HG03060 (cell line): ENCODE measurements at regions not wholly inside any gene's neighbourhood (a gene's known extent, or its start where the extent isn't known, plus 50 kb on each side); places are given as distances from the start of the nearest gene placed in this dataset.
"Not testable (repeated sequence)": the region's sequence is repeated elsewhere in the genome, so short reads cannot be mapped to it uniquely, and the experiment has no call there.

Source experiments
- ATAC-seq: cut with Tn5 transposase; IDR thresholded peaks from one replicate; pipeline ENCODE4 v1.9.1; 2021; ENCODE audit warnings: low read depth, moderate number of reproducible peaks; ENCODE audit not compliant: unreplicated experiment

- not testable (repeated sequence) for ATAC-seq
Measured at GRCh38 chr4:131883181-131883580, 1265.9 kb upstream of the PCDH10 start.

- ATAC-seq = not testable (repeated sequence)
Measured at GRCh38 chr4:131925662-131926061, 1223.4 kb upstream of the PCDH10 start.

- ATAC-seq = not testable (repeated sequence)
Measured at GRCh38 chr4:131967646-131968045, 1181.4 kb upstream of the PCDH10 start.

- ATAC-seq = no peak
Measured at GRCh38 chr4:131974730-131975129, 1174.4 kb upstream of the PCDH10 start.

GRCh38 chr4:131975276-131976132 is 1173.6 kb upstream of the PCDH10 start:
- ATAC-seq = not testable (repeated sequence)

- ATAC-seq = not testable (repeated sequence)
Measured at GRCh38 chr4:131976133-131977002, 1172.7 kb upstream of the PCDH10 start.

GRCh38 chr4:131978120-131978519 is 1171.0 kb upstream of the PCDH10 start:
- ATAC-seq = no peak

GRCh38 chr4:131989576-131989975 is 1159.5 kb upstream of the PCDH10 start:
- no peak for ATAC-seq

GRCh38 chr4:132001542-132001941 is 1147.6 kb upstream of the PCDH10 start:
- ATAC-seq = no peak

GRCh38 chr4:132003593-132003992 is 1145.5 kb upstream of the PCDH10 start:
- ATAC-seq = no peak

GRCh38 chr4:132015321-132015720 is 1133.8 kb upstream of the PCDH10 start:
- no peak for ATAC-seq

GRCh38 chr4:132016703-132017350 is 1132.3 kb upstream of the PCDH10 start:
- no peak for ATAC-seq

GRCh38 chr4:132026166-132026565 is 1122.9 kb upstream of the PCDH10 start:
- no peak for ATAC-seq

- ATAC-seq = no peak
Measured at GRCh38 chr4:132026816-132027215, 1122.3 kb upstream of the PCDH10 start.

- ATAC-seq = no peak
Measured at GRCh38 chr4:132056496-132056895, 1092.6 kb upstream of the PCDH10 start.

GRCh38 chr4:132059227-132059626 is 1089.9 kb upstream of the PCDH10 start:
- no peak for ATAC-seq

GRCh38 chr4:132062611-132063239 is 1086.4 kb upstream of the PCDH10 start:
- no peak for ATAC-seq

GRCh38 chr4:132063829-132064228 is 1085.3 kb upstream of the PCDH10 start:
- ATAC-seq = no peak

GRCh38 chr4:132065940-132066495 is 1083.1 kb upstream of the PCDH10 start:
- ATAC-seq = no peak

GRCh38 chr4:132071815-132072214 is 1077.3 kb upstream of the PCDH10 start:
- ATAC-seq = no peak
